PC-3 (cell line): ENCODE measurements at regions not wholly inside any gene's neighbourhood (a gene's known extent, or its start where the extent isn't known, plus 50 kb on each side); places are given as distances from the start of the nearest gene placed in this dataset.

ENCODE experiments used
- CTCF ChIP-seq: fragments of 300-600 bp; sonication (generic); conservative IDR thresholded peaks from 2 replicates; pipeline ENCODE4 v1.5.1; 2017; ENCODE audit warnings: antibody characterized with exemption, low read depth, mild to moderate bottlenecking, low read length
- EZH2 ChIP-seq: fragments of 300-600 bp; sonication (generic); IDR thresholded peaks from one replicate; pipeline ENCODE4 v1.6.1; 2017; ENCODE audit warnings: antibody characterized with exemption, mild to moderate bottlenecking, low read length; ENCODE audit not compliant: unreplicated experiment
- EZH2phosphoT487 ChIP-seq: fragments of 300-600 bp; sonication (generic); IDR thresholded peaks from 2 replicates; pipeline ENCODE4 v1.6.1; 2018; ENCODE audit warnings: mild to moderate bottlenecking, antibody characterized with exemption, low read length, borderline replicate concordance

GRCh38 chr1:108017698-108018097 is 52.7 kb upstream of the VAV3 start:
- TF ChIP-seq CTCF (no peak), EZH2phosphoT487 (no peak), EZH2 (no peak)
